Dendritic cell treated with granulocyte-macrophage colony-stimulating factor and Interleukin-4, amounts not matched to agents 40 ng/mL and 50 ng/mL, for 4 days (primary cell): ENCODE measurements at regions not wholly inside any gene's neighbourhood (a gene's known extent, or its start where the extent isn't known, plus 50 kb on each side); places are given as distances from the start of the nearest gene placed in this dataset.

ENCODE experiments used
- H3K27ac Mint-ChIP-seq: one replicate; pipeline ENCODE4 v1.8.0; 2022; ENCODE audit warnings: mild to moderate bottlenecking, mixed read lengths
- H3K27me3 Mint-ChIP-seq: one replicate; pipeline ENCODE4 v1.8.0; 2022; ENCODE audit warnings: mild to moderate bottlenecking, mixed read lengths
- H3K36me3 Mint-ChIP-seq: one replicate; pipeline ENCODE4 v1.8.0; 2022; ENCODE audit warnings: low read depth, mixed read lengths
- H3K4me1 Mint-ChIP-seq: one replicate; pipeline ENCODE4 v1.8.0; 2022; ENCODE audit warnings: low read depth, mixed read lengths
- H3K4me3 Mint-ChIP-seq: one replicate; pipeline ENCODE4 v1.8.0; 2022; ENCODE audit warnings: mild to moderate bottlenecking, moderate library complexity, mixed read lengths
- H3K9me3 Mint-ChIP-seq: one replicate; pipeline ENCODE4 v1.8.0; 2022; ENCODE audit warnings: mixed read lengths
- intact Hi-C: fragments of 100-400 bp; cut with micrococcal nuclease; formaldehyde crosslinking; loops from one replicate; pipeline ENCODE4 v1.15.0; 2022

GRCh38 chr12:125922330-125922729 is 857.1 kb downstream of the AACS start:
- H3K27ac Mint-ChIP-seq: no peak overlapping the region
- no peak overlapping the region for H3K4me3 Mint-ChIP-seq
- no peaks in the 10 kb centered on the region for H3K4me1 Mint-ChIP-seq
- H3K27me3 Mint-ChIP-seq: no peaks in the 10 kb centered on the region
- intact Hi-C loops: no loop called here
- no peaks in the 10 kb centered on the region for H3K36me3 Mint-ChIP-seq
- H3K9me3 Mint-ChIP-seq: peaks cover 20% of the 10 kb centered on the region

- H3K27me3 Mint-ChIP-seq: no peaks in the 10 kb centered on the region
- no peaks in the 10 kb centered on the region for H3K4me1 Mint-ChIP-seq
- no peak overlapping the region for H3K27ac Mint-ChIP-seq
- no peak overlapping the region for H3K4me3 Mint-ChIP-seq
- no peaks in the 10 kb centered on the region for H3K36me3 Mint-ChIP-seq
- H3K9me3 Mint-ChIP-seq: peaks cover under 1% of the 10 kb centered on the region
- intact Hi-C loops: no loop called here
These were observed 871.3 kb downstream of the AACS start for GRCh38 chr12:125936502-125936901.

GRCh38 chr12:125944446-125944845 is 879.2 kb downstream of the AACS start:
- no peaks in the 10 kb centered on the region for H3K36me3 Mint-ChIP-seq
- intact Hi-C loops: no loop called here
- no peaks in the 10 kb centered on the region for H3K27me3 Mint-ChIP-seq
- no peak overlapping the region for H3K27ac Mint-ChIP-seq
- no peaks in the 10 kb centered on the region for H3K4me1 Mint-ChIP-seq
- no peaks in the 10 kb centered on the region for H3K9me3 Mint-ChIP-seq
- no peak overlapping the region for H3K4me3 Mint-ChIP-seq

- H3K9me3 Mint-ChIP-seq: no peaks in the 10 kb centered on the region
- intact Hi-C loops: no loop called here
- no peaks in the 10 kb centered on the region for H3K36me3 Mint-ChIP-seq
- H3K4me3 Mint-ChIP-seq: no peak overlapping the region
- H3K27ac Mint-ChIP-seq: no peak overlapping the region
- H3K4me1 Mint-ChIP-seq: no peaks in the 10 kb centered on the region
- H3K27me3 Mint-ChIP-seq: no peaks in the 10 kb centered on the region
These were observed 884.2 kb downstream of the AACS start for GRCh38 chr12:125949471-125949870.

- no peak overlapping the region for H3K27ac Mint-ChIP-seq
- H3K4me1 Mint-ChIP-seq: no peaks in the 10 kb centered on the region
- no peak overlapping the region for H3K4me3 Mint-ChIP-seq
- intact Hi-C loops: no loop called here
- H3K9me3 Mint-ChIP-seq: peaks cover 23% of the 10 kb centered on the region
- H3K36me3 Mint-ChIP-seq: no peaks in the 10 kb centered on the region
- H3K27me3 Mint-ChIP-seq: no peaks in the 10 kb centered on the region
These were observed 889.1 kb downstream of the AACS start for GRCh38 chr12:125954362-125954761.

GRCh38 chr12:125956186-125956585 is 891.0 kb downstream of the AACS start:
- Mint-ChIP-seq H3K9me3 (peaks cover 23% of the 10 kb centered on the region), H3K4me3 (no peak overlapping the region), H3K4me1 (no peaks in the 10 kb centered on the region), H3K27ac (no peak overlapping the region), H3K36me3 (no peaks in the 10 kb centered on the region), H3K27me3 (no peaks in the 10 kb centered on the region)
- intact Hi-C loops: no loop called here

GRCh38 chr12:125966641-125967040 is 901.4 kb downstream of the AACS start:
- intact Hi-C loops: no loop called here
- Mint-ChIP-seq H3K27me3 (no peaks in the 10 kb centered on the region), H3K4me3 (no peak overlapping the region), H3K4me1 (no peaks in the 10 kb centered on the region), H3K9me3 (peaks cover 29% of the 10 kb centered on the region), H3K27ac (no peak overlapping the region), H3K36me3 (no peaks in the 10 kb centered on the region)

GRCh38 chr12:125968413-125968812 is 903.2 kb downstream of the AACS start:
- no peak overlapping the region for H3K4me3 Mint-ChIP-seq
- H3K27me3 Mint-ChIP-seq: no peaks in the 10 kb centered on the region
- H3K4me1 Mint-ChIP-seq: no peaks in the 10 kb centered on the region
- peaks cover 28% of the 10 kb centered on the region for H3K9me3 Mint-ChIP-seq
- H3K27ac Mint-ChIP-seq: no peak overlapping the region
- no peaks in the 10 kb centered on the region for H3K36me3 Mint-ChIP-seq
- intact Hi-C loops: no loop called here

- Mint-ChIP-seq H3K27me3 (no peaks in the 10 kb centered on the region), H3K9me3 (peaks cover 11% of the 10 kb centered on the region), H3K4me3 (no peak overlapping the region), H3K4me1 (no peaks in the 10 kb centered on the region), H3K36me3 (no peaks in the 10 kb centered on the region), H3K27ac (no peak overlapping the region)
- intact Hi-C loops: no loop called here
These were observed 906.7 kb downstream of the AACS start for GRCh38 chr12:125971981-125972380.

GRCh38 chr12:125978286-125978685 is 913.1 kb downstream of the AACS start:
- intact Hi-C loops: no loop called here
- no peaks in the 10 kb centered on the region for H3K4me1 Mint-ChIP-seq
- H3K27me3 Mint-ChIP-seq: peaks cover 3% of the 10 kb centered on the region
- H3K27ac Mint-ChIP-seq: no peak overlapping the region
- no peak overlapping the region for H3K4me3 Mint-ChIP-seq
- H3K9me3 Mint-ChIP-seq: no peaks in the 10 kb centered on the region
- no peaks in the 10 kb centered on the region for H3K36me3 Mint-ChIP-seq

GRCh38 chr12:125981610-125982253 is 916.5 kb downstream of the AACS start:
- Mint-ChIP-seq H3K4me1 (no peaks in the 10 kb centered on the region), H3K36me3 (no peaks in the 10 kb centered on the region), H3K27me3 (peaks cover 27% of the 10 kb centered on the region), H3K9me3 (no peaks in the 10 kb centered on the region), H3K4me3 (no peak overlapping the region), H3K27ac (no peak overlapping the region)
- intact Hi-C loops: no loop called here

- Mint-ChIP-seq H3K27ac (no peak overlapping the region), H3K27me3 (peaks cover 27% of the 10 kb centered on the region), H3K4me3 (no peak overlapping the region), H3K36me3 (no peaks in the 10 kb centered on the region), H3K4me1 (no peaks in the 10 kb centered on the region), H3K9me3 (no peaks in the 10 kb centered on the region)
- intact Hi-C loops: no loop called here
These were observed 918.0 kb downstream of the AACS start for GRCh38 chr12:125983094-125983783.

GRCh38 chr12:125983784-125984500 is 918.7 kb downstream of the AACS start:
- Mint-ChIP-seq H3K27me3 (peaks cover 27% of the 10 kb centered on the region), H3K4me1 (no peaks in the 10 kb centered on the region), H3K36me3 (no peaks in the 10 kb centered on the region), H3K4me3 (no peak overlapping the region), H3K9me3 (no peaks in the 10 kb centered on the region), H3K27ac (no peak overlapping the region)
- intact Hi-C loops: no loop called here

- intact Hi-C loops: no loop called here
- Mint-ChIP-seq H3K9me3 (no peaks in the 10 kb centered on the region), H3K36me3 (no peaks in the 10 kb centered on the region), H3K4me1 (no peaks in the 10 kb centered on the region), H3K27me3 (peaks cover 22% of the 10 kb centered on the region), H3K27ac (no peak overlapping the region), H3K4me3 (no peak overlapping the region)
These were observed 923.3 kb downstream of the AACS start for GRCh38 chr12:125988545-125988944.
